GM19351 (cell line): ENCODE measurements at regions not wholly inside any gene's neighbourhood (a gene's known extent, or its start where the extent isn't known, plus 50 kb on each side); places are given as distances from the start of the nearest gene placed in this dataset.

ENCODE experiments used
- ATAC-seq: cut with Tn5 transposase; IDR thresholded peaks from one replicate; pipeline ENCODE4 v1.9.1; 2021; ENCODE audit warnings: mild to moderate bottlenecking, moderate library complexity; ENCODE audit not compliant: unreplicated experiment

DNA sequence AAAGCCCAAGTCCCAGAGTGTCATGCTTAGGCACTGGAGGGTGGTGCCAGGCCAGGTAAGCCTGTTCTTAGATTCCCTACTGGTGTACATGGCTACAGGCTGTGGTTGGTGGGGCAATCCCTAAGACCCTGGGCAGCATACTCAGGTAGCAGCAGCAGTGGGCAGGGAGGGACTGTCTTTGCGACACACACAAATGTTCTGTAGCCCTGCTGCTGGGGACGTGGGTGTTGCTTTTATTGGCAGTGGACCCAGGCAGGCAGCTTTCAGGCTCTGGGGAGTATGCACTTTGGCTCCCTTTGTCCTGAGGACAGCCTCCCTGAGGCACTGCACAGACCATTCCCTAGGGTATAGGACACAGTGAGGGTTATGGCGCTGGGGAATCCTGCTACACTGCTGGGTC is 137.1 kb upstream of the ADAMTS19 start:
- ATAC-seq = no peak

DNA sequence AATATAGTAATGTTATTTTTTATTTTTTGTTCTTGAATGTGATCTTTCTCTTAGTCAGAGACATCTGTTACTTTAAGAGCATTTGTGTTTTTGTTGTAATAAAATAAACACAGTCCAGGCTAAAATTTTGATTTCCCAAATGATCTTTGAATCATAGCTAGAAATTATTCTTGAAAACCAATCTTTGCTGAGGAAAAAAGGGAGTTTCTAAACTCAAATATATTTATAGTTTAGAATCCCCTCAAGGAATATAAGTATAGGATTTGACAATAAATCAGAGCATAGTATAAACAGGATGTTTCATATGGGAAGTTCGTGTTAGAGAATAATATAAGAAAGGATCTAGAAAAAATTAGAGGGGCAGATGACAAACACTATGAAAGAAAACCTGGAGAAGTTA is 118.8 kb upstream of the ADAMTS19 start:
- ATAC-seq = no peak

DNA sequence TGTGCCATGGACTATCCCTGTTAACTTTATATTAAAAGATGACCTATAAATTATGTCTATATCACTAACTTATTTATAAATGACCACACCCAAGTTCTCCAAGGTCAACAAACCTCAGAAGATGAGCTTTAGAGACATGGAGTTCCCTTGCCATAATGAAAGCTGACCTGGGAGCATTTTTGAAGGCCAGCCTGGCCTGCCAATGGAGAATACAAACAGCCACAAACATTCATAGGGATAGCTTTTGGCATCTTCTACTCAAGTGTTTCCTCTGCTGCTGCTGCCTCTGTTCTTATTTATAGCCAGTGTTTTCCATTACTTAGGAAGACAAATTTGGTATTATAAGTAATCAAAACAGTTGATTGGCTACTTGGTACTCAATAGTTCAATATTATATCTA is 117.3 kb upstream of the ADAMTS19 start:
- ATAC-seq = no peak

GRCh38 chr5:129345213-129345924 is 114.7 kb upstream of the ADAMTS19 start:
- no peak for ATAC-seq

- no peak for ATAC-seq
Measured at GRCh38 chr5:129356846-129357245, 103.3 kb upstream of the ADAMTS19 start.

GRCh38 chr5:129358069-129358468 is 102.0 kb upstream of the ADAMTS19 start:
- ATAC-seq = no peak

DNA sequence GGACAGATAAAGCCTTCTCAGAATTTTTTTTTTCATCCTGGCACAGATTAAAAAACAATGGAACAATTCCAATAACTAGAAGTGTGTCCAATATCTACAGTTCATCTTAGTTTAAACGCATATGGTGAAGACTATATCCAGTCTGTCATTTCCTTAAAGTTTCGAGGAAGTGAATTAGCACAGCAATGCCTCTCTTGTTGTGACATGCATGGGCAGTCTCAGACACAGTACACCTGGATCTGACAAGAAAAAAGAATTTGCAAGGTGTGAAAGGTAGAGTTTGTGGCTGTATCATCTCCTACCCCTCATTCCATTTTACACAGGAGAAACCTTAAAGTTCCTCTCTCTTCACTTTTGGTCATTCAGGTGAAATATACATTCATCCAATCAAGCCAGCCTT is 100.6 kb upstream of the ADAMTS19 start:
- ATAC-seq = no peak

GRCh38 chr5:129361441-129362025 is 98.6 kb upstream of the ADAMTS19 start:
- no peak for ATAC-seq

DNA sequence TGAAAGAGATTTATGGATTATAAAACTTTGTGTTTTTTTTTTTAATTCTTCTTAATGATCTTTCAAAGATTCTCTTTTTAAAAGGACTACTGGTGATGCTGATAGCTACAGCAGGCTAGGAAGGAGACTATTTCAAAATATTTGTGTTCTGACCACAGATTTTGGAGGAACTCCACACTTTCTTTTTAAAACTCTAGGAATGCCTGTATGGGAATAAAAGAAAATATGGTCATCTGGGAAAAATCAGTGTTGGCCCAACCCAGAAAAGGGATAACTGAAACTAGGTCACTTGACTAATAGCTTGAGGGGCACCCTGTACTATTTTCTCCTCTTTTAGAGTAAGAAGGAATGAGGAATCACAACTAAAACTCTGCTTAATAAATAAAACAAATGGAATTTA is 97.6 kb upstream of the ADAMTS19 start:
- no peak for ATAC-seq

DNA sequence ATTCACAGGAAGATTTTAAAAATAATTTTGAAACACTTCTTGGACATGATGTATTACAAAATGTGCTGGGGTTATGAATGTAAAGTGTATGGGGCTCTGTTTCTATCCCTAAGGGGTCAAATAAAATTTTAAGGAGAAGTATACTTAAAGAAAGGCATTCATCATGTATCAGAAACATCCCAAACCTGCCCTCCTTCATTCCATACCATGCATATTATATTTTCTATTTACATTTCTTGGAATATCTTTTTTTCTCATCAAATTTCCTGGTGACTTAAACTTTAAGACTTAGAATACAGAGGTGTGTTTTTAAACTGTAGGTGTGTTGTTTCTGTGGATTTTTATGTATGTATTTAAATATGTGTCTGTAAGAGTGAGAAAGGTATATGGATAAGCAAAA is 96.1 kb upstream of the ADAMTS19 start:
- no peak for ATAC-seq

GRCh38 chr5:129367883-129368282 is 92.2 kb upstream of the ADAMTS19 start:
- no peak for ATAC-seq

GRCh38 chr5:129372025-129372424 is 88.1 kb upstream of the ADAMTS19 start:
- ATAC-seq = no peak

DNA sequence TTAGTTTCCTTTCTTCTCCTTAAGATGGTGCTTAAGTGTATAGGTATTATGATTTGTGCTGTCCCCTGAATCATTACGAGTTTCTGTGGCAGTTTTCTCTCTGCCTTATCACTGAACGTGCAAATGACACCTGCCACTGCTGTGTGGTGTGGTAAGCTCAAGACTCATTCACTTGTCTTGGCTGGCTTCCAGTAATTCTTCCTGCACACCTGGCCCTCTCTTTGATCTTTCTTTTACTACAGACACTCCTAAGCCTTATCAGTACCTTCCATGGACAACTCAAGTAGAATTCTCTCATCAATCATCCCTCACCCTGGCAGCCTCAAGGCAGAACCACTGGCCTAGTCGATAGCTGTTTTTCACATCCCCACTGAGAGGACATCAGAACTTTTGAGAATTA is 82.6 kb upstream of the ADAMTS19 start:
- no peak for ATAC-seq

- ATAC-seq = no peak
Measured at GRCh38 chr5:129378961-129379360, 81.1 kb upstream of the ADAMTS19 start.

DNA sequence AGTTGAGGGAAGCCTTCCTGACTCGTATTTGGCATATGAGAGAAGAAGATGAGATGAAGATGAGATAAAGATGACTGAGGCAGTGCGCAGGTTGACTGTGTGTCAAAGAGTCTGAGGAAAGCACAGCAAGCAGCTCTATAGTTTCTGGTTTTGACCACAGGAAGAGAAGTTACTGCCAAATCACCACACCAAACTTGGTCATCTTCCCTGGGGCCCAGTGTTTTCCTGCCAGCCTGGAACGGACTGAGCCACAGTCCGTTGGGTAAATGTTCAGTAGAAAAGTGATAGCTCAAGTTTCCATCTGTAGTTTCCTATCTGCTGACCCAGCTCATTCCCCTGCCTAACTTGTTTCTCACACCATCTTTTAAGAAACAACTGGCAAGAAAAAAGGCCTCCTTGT is 80.7 kb upstream of the ADAMTS19 start:
- no peak for ATAC-seq

DNA sequence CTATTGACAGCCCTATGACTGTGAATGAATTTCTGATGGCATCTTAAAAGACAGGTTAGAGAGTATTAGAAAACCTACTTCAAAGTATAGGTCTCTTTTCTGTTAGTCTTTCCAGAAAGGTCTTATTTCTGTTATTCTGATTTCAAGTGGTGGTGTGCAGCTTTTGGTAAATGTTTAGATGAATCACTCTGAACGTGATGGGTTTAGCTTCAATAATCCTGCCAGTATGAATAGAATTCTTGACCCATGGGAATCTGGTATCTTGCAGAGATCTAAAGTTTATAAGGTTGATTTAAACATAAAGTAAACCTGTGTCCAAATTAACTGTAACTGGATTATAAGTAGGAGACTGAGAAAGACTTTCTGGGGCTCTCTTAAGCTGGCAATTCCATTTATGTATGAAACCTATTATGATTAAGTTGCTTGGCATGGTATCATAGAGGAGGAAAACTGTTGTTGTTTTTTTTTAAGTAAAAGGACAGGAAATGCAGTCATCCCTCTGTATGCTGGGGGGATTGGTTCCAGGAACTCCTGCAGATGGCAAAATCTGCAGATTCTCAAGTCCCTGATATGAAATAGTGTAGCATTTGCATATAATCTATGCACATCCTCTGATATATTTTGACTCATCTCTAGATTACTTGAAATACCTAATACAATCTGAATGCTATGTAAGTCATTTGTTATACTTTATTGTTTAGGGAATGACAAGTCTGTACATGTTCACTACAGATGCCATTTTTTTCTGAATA is 77.0 kb upstream of the ADAMTS19 start:
- no peak for ATAC-seq

- ATAC-seq = no peak
Measured at GRCh38 chr5:129384193-129384592, 75.9 kb upstream of the ADAMTS19 start.

DNA sequence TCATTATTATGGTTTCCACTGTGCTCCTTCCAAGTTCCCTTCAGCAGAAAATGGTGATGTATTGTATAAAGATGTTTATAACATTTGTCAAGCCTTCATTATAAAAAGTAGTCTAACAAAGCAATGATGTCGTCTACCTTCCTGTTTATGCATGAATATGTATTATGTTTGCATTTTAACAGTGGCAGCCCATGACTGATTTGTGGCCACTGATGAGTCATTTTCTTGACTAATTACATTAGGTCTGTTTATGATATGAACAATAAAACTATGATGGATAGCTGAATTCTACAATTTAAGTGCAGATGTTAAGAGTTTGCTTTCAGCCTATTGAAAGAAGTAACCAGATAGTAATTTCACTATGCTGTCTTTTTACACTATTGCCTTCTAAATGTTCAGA is 75.4 kb upstream of the ADAMTS19 start:
- ATAC-seq = no peak

- no peak for ATAC-seq
Measured at GRCh38 chr5:129387944-129388343, 72.2 kb upstream of the ADAMTS19 start.

- no peak for ATAC-seq
Measured at GRCh38 chr5:129392681-129393080, 67.4 kb upstream of the ADAMTS19 start.

- no peak for ATAC-seq
Measured at GRCh38 chr5:129395247-129395646, 64.9 kb upstream of the ADAMTS19 start.

DNA sequence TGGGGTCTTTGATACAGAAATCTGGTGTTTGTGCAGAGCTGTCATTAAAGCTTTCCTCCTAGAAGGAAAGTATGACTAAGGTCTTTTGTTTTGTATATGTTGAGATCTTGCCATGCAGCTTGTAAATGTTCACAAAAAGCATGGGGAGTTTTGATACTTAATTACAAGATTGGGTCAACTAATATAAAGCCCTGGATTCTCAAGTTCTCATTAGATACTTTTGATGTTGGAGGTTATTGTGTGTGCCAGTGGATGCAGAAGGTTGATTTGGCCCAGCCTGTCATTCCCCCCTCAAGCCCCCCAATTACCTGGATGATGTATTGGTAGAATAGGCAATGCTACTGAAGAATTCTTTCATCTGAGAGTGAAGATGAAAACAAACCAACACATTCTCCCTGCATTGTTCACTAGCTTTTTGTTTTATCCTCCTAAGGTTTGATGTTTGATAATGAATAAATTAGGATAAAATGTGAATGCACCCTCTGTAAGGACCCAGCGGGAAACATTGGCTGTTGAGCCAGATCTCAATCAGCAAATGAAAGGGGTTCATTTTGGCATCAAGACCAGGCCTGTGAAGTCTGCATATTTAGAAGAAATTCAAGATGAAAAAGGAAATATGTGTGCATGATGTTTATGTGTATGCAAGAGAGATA is 61.9 kb upstream of the ADAMTS19 start:
- no peak for ATAC-seq
